Endothelial cell of umbilical vein (primary cell): ENCODE measurements at regions not wholly inside any gene's neighbourhood (a gene's known extent, or its start where the extent isn't known, plus 50 kb on each side); places are given as distances from the start of the nearest gene placed in this dataset.

Experiments
- BruUV-seq: library from RNA; stranded (reverse); fragments of 400-500 nt; replicated peaks from 2 replicates; lab custom pipeline; 2021; lab: Mats Ljungman, UMichigan
- CTCF ChIA-PET: fragments of 300-600, 350-600 bp; sonication (Branson Sonifier 250); formaldehyde crosslinking; loops from one replicate; lab custom pipeline; 2021; ENCODE audit warnings: antibody characterized with exemption, inconsistent platforms; lab: Charles Lee
- POLR2A ChIA-PET: fragments of 300-600, 350-600 bp; sonication (Branson Sonifier 250); formaldehyde crosslinking; loops from one replicate; lab custom pipeline; 2021; ENCODE audit warnings: antibody characterized with exemption, inconsistent platforms; lab: Charles Lee
- DNase-seq: peaks from one replicate; pipeline ENCODE4 v3.0.0-alpha.2; 2011; ENCODE audit warnings: low read depth, low spot score
- FAIRE-seq: peaks from 2 replicates; lab custom pipeline; 2011; peaks lifted over from hg19 to GRCh38; lab: Jason Lieb, UNC
- H2AFZ ChIP-seq: 2 replicates; pipeline ENCODE4 v1.6.0; 2012; ENCODE audit warnings: low read depth, low read length, control low read depth, inconsistent platforms
- H3K27ac ChIP-seq: 2 replicates; pipeline ENCODE4 v1.5.1; 2011; ENCODE audit warnings: low read depth, mild to moderate bottlenecking, control low read depth, low read length, moderate library complexity; ENCODE audit not compliant: insufficient read depth
- H3K27me3 ChIP-seq, 2 experiments: 2 replicates each; pipeline versions ENCODE4 v1.6.0 to v1.6.1; 2011; ENCODE audit warnings: low read length in 2 of 2, mixed read lengths in 1 of 2; ENCODE audit not compliant: control insufficient read depth in 2 of 2, insufficient read depth in 2 of 2
- H3K36me3 ChIP-seq, 2 experiments: 2 replicates in 1 of 2; 3 replicates in 1 of 2; pipeline ENCODE4 v1.5.1; 2011; ENCODE audit warnings: low read length in 2 of 2, mild to moderate bottlenecking in 1 of 2, moderate library complexity in 1 of 2; ENCODE audit not compliant: control insufficient read depth in 2 of 2, insufficient read depth in 2 of 2; ENCODE audit errors: extremely low read depth in 1 of 2
- H3K4me1 ChIP-seq: 3 replicates; pipeline ENCODE4 v1.5.1; 2011; ENCODE audit warnings: mild to moderate bottlenecking, low read length; ENCODE audit not compliant: control insufficient read depth, insufficient read depth; ENCODE audit errors: extremely low read depth
- H3K4me2 ChIP-seq: 2 replicates; pipeline ENCODE4 v1.6.1; 2011; ENCODE audit warnings: low read length, control low read depth, mixed read lengths; ENCODE audit not compliant: insufficient read depth
- H3K4me3 ChIP-seq, 3 experiments: fragments of 200-600 bp in 1 of 3; sonication (generic), shearing (Covaris generic) in 1 of 3; replicated peaks in 1 of 3; 2 replicates each; pipeline ENCODE4 v1.5.1; 2011 to 2016; ENCODE audit warnings: control low read depth in 3 of 3, low read length in 3 of 3, mild to moderate bottlenecking in 2 of 3, inconsistent platforms in 1 of 3, low read depth in 1 of 3, moderate library complexity in 1 of 3; ENCODE audit not compliant: insufficient read depth in 1 of 3
- H3K79me2 ChIP-seq: 2 replicates; pipeline ENCODE4 v1.6.0; 2012; ENCODE audit warnings: low read length, inconsistent platforms; ENCODE audit not compliant: control insufficient read depth, insufficient read depth
- H3K9ac ChIP-seq: replicated peaks from 2 replicates; pipeline ENCODE3; 2011; ENCODE audit warnings: low read length, control low read depth; ENCODE audit not compliant: insufficient read depth; ENCODE audit errors: extremely low read depth
- H3K9me1 ChIP-seq: replicated peaks from 3 replicates; pipeline ENCODE4 v1.6.0; 2011; ENCODE audit warnings: mild to moderate bottlenecking, low read length; ENCODE audit not compliant: control insufficient read depth, insufficient read depth; ENCODE audit errors: extremely low read depth
- H3K9me3 ChIP-seq: replicated peaks from 2 replicates; pipeline ENCODE4 v1.5.1; 2012; ENCODE audit warnings: low read length, inconsistent platforms; ENCODE audit not compliant: control insufficient read depth, insufficient read depth
- H4K20me1 ChIP-seq: replicated peaks from 2 replicates; pipeline ENCODE3; 2011; ENCODE audit warnings: mild to moderate bottlenecking, low read length; ENCODE audit not compliant: control insufficient read depth, insufficient read depth; ENCODE audit errors: extremely low read depth
- CTCF ChIP-seq, 2 donors: IDR thresholded peaks; 1 replicate in 1 of 2; 2 replicates in 1 of 2; pipeline ENCODE4 v1.5.1; 2011; ENCODE audit warnings: low read length in 2 of 2, mild to moderate bottlenecking in 2 of 2, moderate library complexity in 2 of 2, control low read depth in 1 of 2, inconsistent platforms in 1 of 2, low read depth in 1 of 2; ENCODE audit not compliant: insufficient read depth in 1 of 2; ENCODE audit errors: extremely low read depth in 1 of 2
- EZH2 ChIP-seq: IDR thresholded peaks from 2 replicates; pipeline ENCODE4 v1.6.1; 2012; ENCODE audit warnings: borderline replicate concordance, low read depth, mild to moderate bottlenecking, moderate library complexity, low read length, inconsistent platforms; ENCODE audit not compliant: severe bottlenecking
- FOS ChIP-seq: IDR thresholded peaks from 2 replicates; pipeline ENCODE4 v1.6.1; 2011; ENCODE audit warnings: mild to moderate bottlenecking, low read length, moderate library complexity, borderline replicate concordance; ENCODE audit not compliant: insufficient read depth
- GATA2 ChIP-seq: IDR thresholded peaks from 2 replicates; pipeline ENCODE4 v1.7.0; 2011; ENCODE audit warnings: low read depth, mild to moderate bottlenecking, moderate library complexity, mixed read lengths, low read length; ENCODE audit not compliant: insufficient read length, insufficient read depth
- JUN ChIP-seq: IDR thresholded peaks from 2 replicates; pipeline ENCODE4 v1.6.1; 2011; ENCODE audit warnings: borderline replicate concordance, low read depth; ENCODE audit not compliant: insufficient read length, insufficient read depth
- MAX ChIP-seq: IDR thresholded peaks from 2 replicates; pipeline ENCODE4 v1.6.1; 2011; ENCODE audit not compliant: insufficient read depth, insufficient read length
- MYC ChIP-seq: IDR thresholded peaks from one replicate; pipeline ENCODE4 v1.6.1; 2011; ENCODE audit warnings: mild to moderate bottlenecking, low read depth, low read length
- POLR2A ChIP-seq: IDR thresholded peaks from 2 replicates; pipeline ENCODE4 v1.6.1; 2012; ENCODE audit warnings: low read depth, mild to moderate bottlenecking, control low read depth, low read length
- POLR2AphosphoS5 ChIP-seq: IDR thresholded peaks from 2 replicates; pipeline ENCODE4 v1.6.1; 2012; ENCODE audit warnings: low read depth, mild to moderate bottlenecking, control low read depth, low read length, moderate library complexity; ENCODE audit not compliant: insufficient read depth
- dilution Hi-C: fragments of 300-500 bp; cut with MboI; formaldehyde crosslinking; loops from one replicate; pipeline ENCODE4 v1.15.0; 2019; ENCODE audit warnings: low sequenced_read_pairs; ENCODE audit not compliant: extremely low pct_ligation_motif_present
- intact Hi-C: fragments of 100-400 bp; cut with micrococcal nuclease; formaldehyde crosslinking; loops from one replicate; pipeline ENCODE4 v1.10.0; 2022

GRCh38 chr16:86896976-86897375 is 318.6 kb downstream of the FOXL1 start:
- H3K9ac ChIP-seq, result no peak overlapping the region
- no peaks in the 10 kb centered on the region for H3K9me1 ChIP-seq
- no peaks in the 10 kb centered on the region for H3K9me3 ChIP-seq
- intact Hi-C loops, result no loop called here
- dilution Hi-C loops, result no loop called here
- H3K36me3 ChIP-seq, result no peaks in the 10 kb centered on the region
- no peaks in the 10 kb centered on the region for H3K79me2 ChIP-seq
- H3K4me2 ChIP-seq, result no peak overlapping the region
- ChIA-PET POLR2A (no interaction called here), CTCF (interaction anchor here (1.5 kb wide), 1 partner anchor 156 kb away, joined by 4 read pairs; no protein-coding TSS in a partner anchor)
- DNase-seq (no peak), FAIRE-seq (no peak)
- no peak overlapping the region for H2AFZ ChIP-seq
- no peak overlapping the region for H3K27ac ChIP-seq
- no TSS peak for BruUV-seq
- TF ChIP-seq EZH2, result no peak
- no peak for TF ChIP-seq POLR2A
- TF ChIP-seq MAX, result no peak
- no peak for TF ChIP-seq GATA2
- H3K27me3 ChIP-seq, result no peaks in the 10 kb centered on the region
- H3K4me3 ChIP-seq, result no peak overlapping the region
- peaks cover 28% of the 10 kb centered on the region for H3K4me1 ChIP-seq
- no peaks in the 10 kb centered on the region for H4K20me1 ChIP-seq

GRCh38 chr16:86897486-86897885 is 319.1 kb downstream of the FOXL1 start:
- Histone ChIP-seq H3K4me3 (no peak overlapping the region), H3K9ac (no peak overlapping the region), H3K27ac (no peak overlapping the region), H3K9me1 (no peaks in the 10 kb centered on the region), H3K4me2 (no peak overlapping the region), H3K36me3 (no peaks in the 10 kb centered on the region), H3K79me2 (no peaks in the 10 kb centered on the region), H4K20me1 (no peaks in the 10 kb centered on the region), H3K27me3 (no peaks in the 10 kb centered on the region), H3K4me1 (peaks cover 30% of the 10 kb centered on the region), H2AFZ (no peak overlapping the region), H3K9me3 (no peaks in the 10 kb centered on the region)
- no peak for DNase-seq
- CTCF ChIA-PET, result interaction anchor here (1.3 to 1.5 kb wide), 2 partner anchors 23 to 156 kb away, joined by 4 read pairs; no protein-coding TSS in a partner anchor
- TF ChIP-seq POLR2A, result no peak
- no peak for TF ChIP-seq JUN
- TF ChIP-seq CTCF (IDR thresholded peaks at IDR 0.05; ENCODE audit: extremely low read depth in 1 of 2, insufficient read depth in 1 of 2, low read depth in 1 of 2, low read length in 2 of 2), result no peak
- no peak for TF ChIP-seq FOS
- no peak for TF ChIP-seq MYC
- TF ChIP-seq POLR2AphosphoS5, result no peak
- no peak for TF ChIP-seq MAX
- no peak for TF ChIP-seq EZH2
- no peak for TF ChIP-seq GATA2
- intact Hi-C loops, result no loop called here
- POLR2A ChIA-PET, result no interaction called here
- no peak for FAIRE-seq
- BruUV-seq, result no TSS peak
- dilution Hi-C loops, result no loop called here
